GM12872 (cell line): ENCODE measurements at regions not wholly inside any gene's neighbourhood (a gene's known extent, or its start where the extent isn't known, plus 50 kb on each side); places are given as distances from the start of the nearest gene placed in this dataset.

Experiments used
- TF ChIP-seq, protein P1 (sequence below): IDR thresholded peaks from 3 replicates; pipeline ENCODE4 v1.5.1; 2011; ENCODE audit warnings: low read depth, mild to moderate bottlenecking, low read length, moderate library complexity; ENCODE audit not compliant: insufficient read depth

- TF ChIP-seq, protein P1, sequence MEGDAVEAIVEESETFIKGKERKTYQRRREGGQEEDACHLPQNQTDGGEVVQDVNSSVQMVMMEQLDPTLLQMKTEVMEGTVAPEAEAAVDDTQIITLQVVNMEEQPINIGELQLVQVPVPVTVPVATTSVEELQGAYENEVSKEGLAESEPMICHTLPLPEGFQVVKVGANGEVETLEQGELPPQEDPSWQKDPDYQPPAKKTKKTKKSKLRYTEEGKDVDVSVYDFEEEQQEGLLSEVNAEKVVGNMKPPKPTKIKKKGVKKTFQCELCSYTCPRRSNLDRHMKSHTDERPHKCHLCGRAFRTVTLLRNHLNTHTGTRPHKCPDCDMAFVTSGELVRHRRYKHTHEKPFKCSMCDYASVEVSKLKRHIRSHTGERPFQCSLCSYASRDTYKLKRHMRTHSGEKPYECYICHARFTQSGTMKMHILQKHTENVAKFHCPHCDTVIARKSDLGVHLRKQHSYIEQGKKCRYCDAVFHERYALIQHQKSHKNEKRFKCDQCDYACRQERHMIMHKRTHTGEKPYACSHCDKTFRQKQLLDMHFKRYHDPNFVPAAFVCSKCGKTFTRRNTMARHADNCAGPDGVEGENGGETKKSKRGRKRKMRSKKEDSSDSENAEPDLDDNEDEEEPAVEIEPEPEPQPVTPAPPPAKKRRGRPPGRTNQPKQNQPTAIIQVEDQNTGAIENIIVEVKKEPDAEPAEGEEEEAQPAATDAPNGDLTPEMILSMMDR, result peak; percentile 86
Measured at GRCh38 chr15:69729167-69729748, 276.6 kb downstream of the RPLP1 start.

DNA sequence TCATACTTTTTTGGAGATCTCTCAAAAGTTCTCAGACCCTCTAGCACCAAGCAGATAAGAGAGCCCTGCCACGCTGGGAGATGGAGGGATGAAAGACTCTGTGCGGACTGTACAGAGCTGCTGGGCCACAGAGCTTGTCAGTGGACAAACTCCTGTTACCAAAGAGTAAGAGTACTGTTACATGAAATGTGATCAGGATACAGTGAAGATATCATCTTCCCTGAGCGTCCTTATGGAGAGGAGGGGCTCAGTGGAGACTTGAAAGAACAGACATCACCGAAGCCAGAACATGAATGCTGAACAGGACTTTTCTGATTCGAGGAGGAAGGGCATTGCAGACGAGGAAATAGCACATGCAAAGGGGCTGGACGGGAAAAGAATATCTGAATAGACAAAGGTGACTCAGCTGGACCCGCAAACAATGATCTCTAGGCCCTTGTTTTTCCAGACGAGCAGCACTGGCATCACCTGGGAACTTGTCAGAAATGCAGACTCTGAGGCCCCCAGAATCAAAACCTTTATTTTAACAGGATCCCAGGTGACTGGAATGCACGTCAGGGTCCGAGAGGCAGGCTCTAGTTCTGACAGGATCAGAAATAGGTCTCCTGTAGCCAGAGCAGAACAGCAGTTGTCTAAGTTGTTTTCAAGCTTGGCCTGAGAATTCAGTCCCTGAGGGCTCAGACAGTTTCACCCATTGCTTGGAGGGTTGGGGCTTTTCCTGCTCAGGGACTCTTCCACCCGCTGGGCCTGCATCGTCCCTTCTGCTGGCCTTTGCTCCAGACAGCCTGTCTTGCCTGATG, 277.9 kb downstream of the RPLP1 start:
- TF ChIP-seq, protein P1, result no peak

GRCh38 chr15:69731081-69731330, 278.4 kb downstream of the RPLP1 start:
- TF ChIP-seq, protein P1, result no peak

GRCh38 chr15:69731581-69731980, 279.0 kb downstream of the RPLP1 start:
- TF ChIP-seq, protein P1, result no peak

- TF ChIP-seq, protein P1, result no peak
Measured at GRCh38 chr15:69732133-69732532, 279.5 kb downstream of the RPLP1 start.

DNA sequence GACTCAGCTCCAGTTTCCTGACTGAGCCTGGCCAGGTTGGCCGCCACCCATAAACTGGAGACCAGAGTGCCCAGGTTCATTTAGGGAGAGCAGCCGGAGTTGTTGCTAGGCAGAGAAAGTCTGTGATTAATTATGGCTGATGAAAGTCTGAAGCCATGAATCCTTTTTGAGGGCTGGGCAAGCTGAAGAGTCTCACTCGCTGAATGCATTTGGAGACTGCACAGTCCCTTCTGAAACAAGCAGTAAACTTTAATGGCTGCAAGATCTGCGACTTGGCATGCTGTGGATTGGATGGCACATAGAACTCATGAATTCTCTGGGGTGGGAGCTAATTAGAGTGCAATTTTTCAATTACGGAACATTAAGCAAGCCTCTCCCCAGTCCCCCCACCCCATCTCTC, 282.1 kb downstream of the RPLP1 start:
- TF ChIP-seq, protein P1, result no peak

- TF ChIP-seq, protein P1, result no peak
Measured at GRCh38 chr15:69735121-69735520, 282.5 kb downstream of the RPLP1 start.
